CD14-positive monocyte (primary cell): ENCODE measurements at regions not wholly inside any gene's neighbourhood (a gene's known extent, or its start where the extent isn't known, plus 50 kb on each side); places are given as distances from the start of the nearest gene placed in this dataset.

Source experiments
- DNase-seq, 3 donors: peaks; one replicate each; pipeline ENCODE4 v3.0.0-alpha.2; 2011 to 2022
- H2AFZ ChIP-seq: 2 replicates; pipeline ENCODE4 v1.6.0; 2012; ENCODE audit warnings: mild to moderate bottlenecking, low read depth, low read length, inconsistent platforms; ENCODE audit not compliant: insufficient read depth, poor library complexity, severe bottlenecking
- H3K27ac ChIP-seq, 2 donors: 1 replicate in 1 of 2; 2 replicates in 1 of 2; pipeline ENCODE4 v1.5.1; 2012 to 2013; ENCODE audit warnings: low read length in 2 of 2, control low read depth in 1 of 2, inconsistent platforms in 1 of 2, low read depth in 1 of 2, mild to moderate bottlenecking in 1 of 2
- H3K27me3 ChIP-seq, 2 donors: one replicate each; pipeline versions ENCODE4 v1.6.0 to v1.6.1; 2011 to 2013; ENCODE audit warnings: low read length in 2 of 2; ENCODE audit not compliant: control insufficient read depth in 2 of 2, insufficient read depth in 2 of 2
- H3K36me3 ChIP-seq, 2 donors: replicated peaks in 1 of 2; 1 replicate in 1 of 2; 2 replicates in 1 of 2; pipeline versions ENCODE4 v1.5.1 to v1.6.1; 2012 to 2013; ENCODE audit warnings: low read length in 2 of 2, control low read depth in 1 of 2, inconsistent platforms in 1 of 2, mild to moderate bottlenecking in 1 of 2; ENCODE audit not compliant: insufficient read depth in 2 of 2, control insufficient read depth in 1 of 2
- H3K4me1 ChIP-seq, 2 donors: 1 replicate in 1 of 2; 2 replicates in 1 of 2; pipeline versions ENCODE4 v1.5.1 to v1.6.1; 2012 to 2013; ENCODE audit warnings: low read length in 2 of 2, control low read depth in 1 of 2, inconsistent platforms in 1 of 2, mild to moderate bottlenecking in 1 of 2, moderate library complexity in 1 of 2; ENCODE audit not compliant: insufficient read depth in 2 of 2, control insufficient read depth in 1 of 2
- H3K4me2 ChIP-seq: replicated peaks from 2 replicates; pipeline ENCODE3; 2012; ENCODE audit warnings: low read length, moderate library complexity, mild to moderate bottlenecking; ENCODE audit not compliant: poor library complexity, severe bottlenecking; ENCODE audit errors: extremely low read depth
- H3K4me3 ChIP-seq, 3 experiments: fragments of 200-600 bp in 1 of 3; sonication (generic) in 1 of 3; replicated peaks in 1 of 3; 1 replicate in 2 of 3; 2 replicates in 1 of 3; pipeline ENCODE4 v1.5.1; 2011 to 2013; ENCODE audit warnings: low read length in 3 of 3, mild to moderate bottlenecking in 3 of 3, control low read depth in 2 of 3, low read depth in 2 of 3, inconsistent platforms in 1 of 3, moderate library complexity in 1 of 3
- H3K79me2 ChIP-seq: 2 replicates; pipeline ENCODE4 v1.6.0; 2012; ENCODE audit warnings: mild to moderate bottlenecking, control low read depth, inconsistent platforms, low read length, moderate library complexity; ENCODE audit not compliant: insufficient read depth
- H3K9ac ChIP-seq: 2 replicates; pipeline ENCODE4 v1.6.0; 2017; ENCODE audit warnings: low read length, mild to moderate bottlenecking; ENCODE audit not compliant: insufficient read depth, poor library complexity, severe bottlenecking
- H3K9me3 ChIP-seq, 2 donors: replicated peaks in 1 of 2; 1 replicate in 1 of 2; 2 replicates in 1 of 2; pipeline versions ENCODE4 v1.5.1 to v1.6.1; 2012 to 2013; ENCODE audit warnings: low read length in 2 of 2, control low read depth in 1 of 2; ENCODE audit not compliant: control insufficient read depth in 1 of 2, insufficient read depth in 1 of 2
- H4K20me1 ChIP-seq: 2 replicates; pipeline ENCODE4 v1.6.0; 2012; ENCODE audit warnings: mild to moderate bottlenecking, low read length, control low read depth, moderate library complexity; ENCODE audit not compliant: insufficient read depth
- H3K27ac Mint-ChIP-seq, 7 donors: one replicate each; pipeline ENCODE4 v1.8.0; 2020; ENCODE audit warnings: mild to moderate bottlenecking in 7 of 7, mixed read lengths in 7 of 7, moderate library complexity in 6 of 7, inconsistent platforms in 2 of 7
- H3K27me3 Mint-ChIP-seq, 3 donors: one replicate each; pipeline ENCODE4 v1.8.0; 2021 to 2022; ENCODE audit warnings: low read depth in 3 of 3, mild to moderate bottlenecking in 3 of 3, mixed read lengths in 3 of 3, moderate library complexity in 3 of 3, inconsistent platforms in 1 of 3
- H3K36me3 Mint-ChIP-seq, 2 donors: one replicate each; pipeline ENCODE4 v1.8.0; 2020; ENCODE audit warnings: mixed read lengths in 2 of 2, inconsistent platforms in 1 of 2, mild to moderate bottlenecking in 1 of 2
- H3K4me1 Mint-ChIP-seq: one replicate; pipeline ENCODE4 v1.8.0; 2020; ENCODE audit warnings: mild to moderate bottlenecking, mixed read lengths
- H3K4me3 Mint-ChIP-seq, 2 donors: one replicate each; pipeline ENCODE4 v1.8.0; 2020; ENCODE audit warnings: mild to moderate bottlenecking in 2 of 2, mixed read lengths in 2 of 2, moderate library complexity in 1 of 2
- H3K9me3 Mint-ChIP-seq, 7 donors: one replicate each; pipeline ENCODE4 v1.8.0; 2020 to 2022; ENCODE audit warnings: mixed read lengths in 7 of 7, mild to moderate bottlenecking in 6 of 7, moderate library complexity in 6 of 7, inconsistent platforms in 2 of 7
- WGBS: methylation state at CpG from one replicate; pipeline ENCODE4 v1.1.5; 2013; ENCODE audit warnings: missing lambda C conversion rate; ENCODE audit not compliant: insufficient coverage; 5-methylcytosine and 5-hydroxymethylcytosine counted together
- intact Hi-C, 2 donors: fragments of 100-400 bp; cut with micrococcal nuclease; formaldehyde crosslinking; loops; one replicate each; pipeline versions ENCODE4 v1.15.0 to v1.15.1; 2023
- TF ChIP-seq, protein P1 (sequence below): fragments of 200-600 bp; IDR thresholded peaks from one replicate; pipeline ENCODE4 v1.8.0; 2022; ENCODE audit warnings: antibody characterized with exemption, mild to moderate bottlenecking

DNA sequence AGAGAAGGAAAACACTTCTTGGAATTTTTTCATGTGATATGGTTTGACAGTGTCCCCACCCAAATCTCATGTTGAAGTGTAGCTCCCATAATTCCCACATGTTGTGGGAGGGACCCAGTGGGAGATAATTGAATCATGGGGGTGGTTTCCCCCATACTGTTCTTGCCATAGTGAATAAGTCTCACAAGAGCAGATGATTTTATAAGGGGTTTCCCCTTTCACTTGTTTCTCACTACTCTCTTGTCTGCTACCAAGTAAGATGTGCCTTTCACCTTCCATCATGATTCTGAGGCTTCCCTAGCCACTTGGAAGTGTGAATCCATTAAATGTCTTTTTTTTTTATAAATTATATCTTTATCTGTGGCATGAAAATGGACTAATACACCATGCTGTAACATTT, 250.7 kb downstream of the LPIN1 start:
- TF ChIP-seq, protein P1, sequence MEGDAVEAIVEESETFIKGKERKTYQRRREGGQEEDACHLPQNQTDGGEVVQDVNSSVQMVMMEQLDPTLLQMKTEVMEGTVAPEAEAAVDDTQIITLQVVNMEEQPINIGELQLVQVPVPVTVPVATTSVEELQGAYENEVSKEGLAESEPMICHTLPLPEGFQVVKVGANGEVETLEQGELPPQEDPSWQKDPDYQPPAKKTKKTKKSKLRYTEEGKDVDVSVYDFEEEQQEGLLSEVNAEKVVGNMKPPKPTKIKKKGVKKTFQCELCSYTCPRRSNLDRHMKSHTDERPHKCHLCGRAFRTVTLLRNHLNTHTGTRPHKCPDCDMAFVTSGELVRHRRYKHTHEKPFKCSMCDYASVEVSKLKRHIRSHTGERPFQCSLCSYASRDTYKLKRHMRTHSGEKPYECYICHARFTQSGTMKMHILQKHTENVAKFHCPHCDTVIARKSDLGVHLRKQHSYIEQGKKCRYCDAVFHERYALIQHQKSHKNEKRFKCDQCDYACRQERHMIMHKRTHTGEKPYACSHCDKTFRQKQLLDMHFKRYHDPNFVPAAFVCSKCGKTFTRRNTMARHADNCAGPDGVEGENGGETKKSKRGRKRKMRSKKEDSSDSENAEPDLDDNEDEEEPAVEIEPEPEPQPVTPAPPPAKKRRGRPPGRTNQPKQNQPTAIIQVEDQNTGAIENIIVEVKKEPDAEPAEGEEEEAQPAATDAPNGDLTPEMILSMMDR, result no peak
- Histone ChIP-seq H3K79me2 (no peaks in the 10 kb centered on the region), H3K4me2 (no peak overlapping the region), H3K27me3 (no peaks in the 10 kb centered on the region), H3K4me1 (no peaks in the 10 kb centered on the region), H4K20me1 (no peaks in the 10 kb centered on the region), H3K27ac (no peak overlapping the region), H2AFZ (no peak overlapping the region), H3K9ac (no peak overlapping the region), H3K9me3 (peaks cover 0 to 2% of the 10 kb centered on the region in 2 donors), H3K4me3 (no peak overlapping the region), H3K36me3 (no peaks in the 10 kb centered on the region)
- Mint-ChIP-seq H3K4me1 (peaks cover 5% of the 10 kb centered on the region), H3K36me3 (peaks cover 0 to 6% of the 10 kb centered on the region in 2 donors), H3K4me3 (no peak overlapping the region), H3K9me3 (peaks cover 0 to 10% (median 5%) of the 10 kb centered on the region in 7 donors), H3K27ac (no peak overlapping the region), H3K27me3 (no peaks in the 10 kb centered on the region)
- no peak for DNase-seq
- intact Hi-C loops, result no loop called here

DNA sequence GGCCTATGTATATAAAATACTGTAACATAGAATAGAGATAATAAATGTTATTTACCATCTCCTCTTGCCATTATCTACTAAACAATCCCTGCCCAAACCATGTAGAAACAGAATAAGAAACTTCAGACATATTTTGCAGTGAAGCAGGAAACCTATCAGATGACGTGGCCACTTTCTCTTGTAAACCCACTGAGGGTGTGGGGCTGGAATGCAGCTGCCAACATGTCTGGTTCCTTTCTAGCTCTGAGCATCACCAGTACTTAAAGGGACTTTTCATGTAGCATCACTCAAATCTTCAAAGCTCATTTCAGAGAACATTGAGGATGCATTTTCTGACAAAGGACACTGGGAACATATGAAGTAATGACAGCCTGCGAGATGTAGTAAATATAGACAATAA, 251.8 kb downstream of the LPIN1 start:
- H3K4me3 ChIP-seq, result no peak overlapping the region
- no peak for DNase-seq
- no CpG with 5 or more reads among the region's 2 CpGs for WGBS
- no peak overlapping the region for H3K27ac ChIP-seq
- peaks cover 0 to 2% of the 10 kb centered on the region in 2 donors for H3K9me3 ChIP-seq
- no peaks in the 10 kb centered on the region for H3K79me2 ChIP-seq
- H3K9ac ChIP-seq, result no peak overlapping the region
- H4K20me1 ChIP-seq, result no peaks in the 10 kb centered on the region
- TF ChIP-seq, protein P1, result no peak
- Mint-ChIP-seq H3K27me3 (no peaks in the 10 kb centered on the region), H3K27ac (no peak overlapping the region), H3K9me3 (peaks cover 0 to 13% (median 6%) of the 10 kb centered on the region in 7 donors), H3K4me3 (no peak overlapping the region), H3K4me1 (peaks cover 2% of the 10 kb centered on the region), H3K36me3 (peaks cover 0 to 6% of the 10 kb centered on the region in 2 donors)
- no peak overlapping the region for H3K4me2 ChIP-seq
- no peaks in the 10 kb centered on the region for H3K27me3 ChIP-seq
- H2AFZ ChIP-seq, result no peak overlapping the region
- no peaks in the 10 kb centered on the region for H3K4me1 ChIP-seq
- intact Hi-C loops, result no loop called here
- H3K36me3 ChIP-seq, result no peaks in the 10 kb centered on the region
